ENCODE measurements at regions not wholly inside any gene's neighbourhood (a gene's known extent, or its start where the extent isn't known, plus 50 kb on each side); places are given as distances from the start of the nearest gene placed in this dataset.

GRCh38 chr14:83291714-83292113 lies 1758.1 kb upstream of the SEL1L start:
- no peak for TF ChIP-seq EZH2phosphoT487 (IDR thresholded peaks at IDR 0.05; ENCODE audit: insufficient read depth, low read depth)
- TF ChIP-seq EZH2 (IDR thresholded peaks at IDR 0.05; ENCODE audit: insufficient read depth, poor library complexity, severe bottlenecking) = no peak
